Right lobe of liver (tissue), 4 donors: ENCODE measurements at regions not wholly inside any gene's neighbourhood (a gene's known extent, or its start where the extent isn't known, plus 50 kb on each side); places are given as distances from the start of the nearest gene placed in this dataset.

Experiments used
- CTCF ChIP-seq, 4 donors: fragments of 200-600 bp in 3 of 4; fragments of 450-650 bp in 1 of 4; IDR thresholded peaks; one replicate each; pipeline versions ENCODE4 v1.5.1 to v1.8.0; 2016 to 2022; ENCODE audit warnings: antibody characterized with exemption in 4 of 4, mild to moderate bottlenecking in 2 of 4
- POLR2A ChIP-seq: fragments of 450-650 bp; IDR thresholded peaks from one replicate; pipeline ENCODE4 v1.6.1; 2017; ENCODE audit warnings: antibody characterized with exemption, mild to moderate bottlenecking
- donor health status: DM: no; HTN: no; CAD: no.
- donor health status: DM: no; HTN: no; CAD: no.
- donor health status: DM: no; HTN: yes; CAD: no.

GRCh38 chrX:39073131-39073530, 271.9 kb downstream of the MID1IP1 start:
- TF ChIP-seq CTCF (IDR thresholded peaks at IDR 0.05), result no peak
- TF ChIP-seq POLR2A, result no peak
